SK-N-SH (cell line): ENCODE measurements at regions not wholly inside any gene's neighbourhood (a gene's known extent, or its start where the extent isn't known, plus 50 kb on each side); places are given as distances from the start of the nearest gene placed in this dataset.

Experiments used
- CTCF ChIA-PET: fragments of 300-600, 350-600 bp; formaldehyde crosslinking; extraction: SDS; loops from one replicate; lab custom pipeline; 2021; lab: Yijun Ruan, JAX
- POLR2A ChIA-PET: fragments of 350-600 bp; sonication (Branson Sonifier 250); formaldehyde crosslinking; extraction: SDS; loops from one replicate; lab custom pipeline; 2020; ENCODE audit warnings: antibody characterized with exemption, inconsistent platforms; lab: Yijun Ruan, JAX
- DNase-seq: peaks from one replicate; pipeline ENCODE4 v3.0.0; 2012
- H2AFZ ChIP-seq: fragments of 200-600 bp; sonication (generic); 2 replicates; pipeline ENCODE4 v1.8.1; 2016; ENCODE audit warnings: antibody characterized with exemption, mild to moderate bottlenecking, low read depth
- H3F3A ChIP-seq: fragments of 200-600 bp; sonication (generic); replicated peaks from 2 replicates; pipeline ENCODE3; 2016; ENCODE audit warnings: antibody characterized with exemption, mild to moderate bottlenecking; ENCODE audit not compliant: insufficient read depth
- H3K27ac ChIP-seq, 2 experiments: fragments of 200-500 bp in 1 of 2; fragments of 200-600 bp in 1 of 2; sonication (Bioruptor generic) in 1 of 2; sonication (generic), shearing (Covaris generic) in 1 of 2; 2 replicates each; pipeline versions ENCODE4 v1.5.1 to v1.6.1; 2014 to 2016; ENCODE audit warnings: low read depth in 2 of 2, inconsistent platforms in 1 of 2, low read length in 1 of 2, mild to moderate bottlenecking in 1 of 2, mixed read lengths in 1 of 2
- H3K27me3 ChIP-seq: fragments of 200-600 bp; sonication (generic), shearing (Covaris generic); 2 replicates; pipeline ENCODE4 v1.6.1; 2016; ENCODE audit warnings: mixed run types; ENCODE audit not compliant: insufficient read depth
- H3K36me3 ChIP-seq, 2 experiments: fragments of 200-500 bp in 1 of 2; fragments of 200-600 bp in 1 of 2; sonication (Bioruptor generic) in 1 of 2; sonication (generic) in 1 of 2; replicated peaks in 1 of 2; 2 replicates each; pipeline versions ENCODE3 to v1.5.1; 2014 to 2016; ENCODE audit warnings: low read length in 1 of 2, mild to moderate bottlenecking in 1 of 2; ENCODE audit not compliant: insufficient read depth in 2 of 2, control insufficient read depth in 1 of 2
- H3K4me1 ChIP-seq, 2 experiments: fragments of 200-500 bp in 1 of 2; fragments of 200-600 bp in 1 of 2; sonication (Bioruptor generic) in 1 of 2; sonication (generic), shearing (Covaris generic) in 1 of 2; 2 replicates each; pipeline versions ENCODE4 v1.5.1 to v1.6.1; 2014 to 2016; ENCODE audit warnings: low read depth in 1 of 2, low read length in 1 of 2, mixed run types in 1 of 2; ENCODE audit not compliant: insufficient read depth in 2 of 2, control insufficient read depth in 1 of 2
- H3K4me2 ChIP-seq: fragments of 200-600 bp; sonication (generic), shearing (Covaris generic); 2 replicates; pipeline ENCODE4 v1.6.1; 2017; ENCODE audit warnings: mixed run types
- H3K4me3 ChIP-seq, 2 experiments: fragments of 200-500 bp in 1 of 2; fragments of 200-600 bp in 1 of 2; sonication (Bioruptor generic) in 1 of 2; sonication (generic), shearing (Covaris generic) in 1 of 2; 2 replicates each; pipeline versions ENCODE4 v1.5.1 to v1.8.1; 2014 to 2016; ENCODE audit warnings: low read depth in 2 of 2, inconsistent platforms in 1 of 2, low read length in 1 of 2, mild to moderate bottlenecking in 1 of 2, mixed read lengths in 1 of 2, moderate library complexity in 1 of 2
- H3K79me2 ChIP-seq: fragments of 200-600 bp; sonication (generic); 2 replicates; pipeline ENCODE4 v1.8.1; 2017; ENCODE audit warnings: mild to moderate bottlenecking; ENCODE audit not compliant: insufficient read depth
- H3K9ac ChIP-seq: fragments of 200-600 bp; sonication (generic); 2 replicates; pipeline ENCODE4 v1.6.1; 2017; ENCODE audit warnings: mixed run types
- H3K9me2 ChIP-seq: fragments of 200-600 bp; sonication (generic); 2 replicates; pipeline ENCODE4 v1.6.1; 2017; ENCODE audit warnings: mixed run types
- H3K9me3 ChIP-seq: fragments of 200-600 bp; sonication (generic); 2 replicates; pipeline ENCODE4 v1.6.1; 2017; ENCODE audit warnings: mixed run types, mild to moderate bottlenecking, moderate library complexity
- H4K20me1 ChIP-seq: fragments of 200-600 bp; sonication (generic); 2 replicates; pipeline ENCODE4 v1.6.1; 2017; ENCODE audit warnings: mild to moderate bottlenecking, mixed run types; ENCODE audit not compliant: insufficient read depth
- ELF1 ChIP-seq: IDR thresholded peaks from 2 replicates; pipeline ENCODE4 v1.4.0; 2012
- EP300 ChIP-seq, 2 experiments: IDR thresholded peaks; 2 replicates each; pipeline versions ENCODE4 v1.4.0 to v1.6.1; 2012; ENCODE audit warnings: borderline replicate concordance in 1 of 2, low read depth in 1 of 2, low read length in 1 of 2
- FOSL2 ChIP-seq: IDR thresholded peaks from 2 replicates; pipeline ENCODE4 v1.4.0; 2012; ENCODE audit warnings: low read depth, mild to moderate bottlenecking, moderate library complexity, borderline replicate concordance
- FOXM1 ChIP-seq: IDR thresholded peaks from 2 replicates; pipeline ENCODE4 v1.4.0; 2012; ENCODE audit warnings: low read depth, mild to moderate bottlenecking
- GABPA ChIP-seq: IDR thresholded peaks from 2 replicates; pipeline ENCODE4 v1.4.0; 2012; ENCODE audit warnings: low read depth, mild to moderate bottlenecking
- GATA2 ChIP-seq: sonication (generic); formaldehyde crosslinking; IDR thresholded peaks from 2 replicates; pipeline ENCODE4 v1.5.0; 2020; ENCODE audit warnings: mild to moderate bottlenecking, missing genetic modification reagents
- JUND ChIP-seq: IDR thresholded peaks from 2 replicates; pipeline ENCODE4 v1.4.0; 2012
- MEF2A ChIP-seq: IDR thresholded peaks from 2 replicates; pipeline ENCODE4 v1.4.0; 2012; ENCODE audit warnings: low read depth, borderline replicate concordance
- POLR2AphosphoS5 ChIP-seq: IDR thresholded peaks from 2 replicates; pipeline ENCODE4 v1.6.1; 2012; ENCODE audit warnings: low read depth, low read length
- RAD21 ChIP-seq: IDR thresholded peaks from 2 replicates; pipeline ENCODE4 v1.6.1; 2012; ENCODE audit warnings: mild to moderate bottlenecking, low read length
- RCOR1 ChIP-seq: fragments of 150-350 bp; IDR thresholded peaks from 2 replicates; pipeline ENCODE4 v1.6.1; 2017; ENCODE audit warnings: antibody characterized with exemption, low read length
- RFX5 ChIP-seq: IDR thresholded peaks from 2 replicates; pipeline ENCODE4 v1.6.1; 2012; ENCODE audit warnings: mild to moderate bottlenecking, improper control_type of control experiment, low read length
- SMC3 ChIP-seq: IDR thresholded peaks from 2 replicates; pipeline ENCODE4 v1.6.1; 2012; ENCODE audit warnings: low read depth, low read length, improper control_type of control experiment
- YY1 ChIP-seq: IDR thresholded peaks from 2 replicates; pipeline ENCODE4 v1.4.0; 2012; ENCODE audit warnings: low read depth, mild to moderate bottlenecking
- WGBS: methylation state at CpG from one replicate; pipeline ENCODE4 v1.1.6; 2017; ENCODE audit warnings: low lambda C conversion rate; 5-methylcytosine and 5-hydroxymethylcytosine counted together
- TF ChIP-seq, protein P1 (sequence below): fragments of 150-350 bp; IDR thresholded peaks from 2 replicates; pipeline ENCODE4 v1.6.1; 2017; ENCODE audit warnings: antibody characterized with exemption, low read length, low read depth, borderline replicate concordance
- TF ChIP-seq, protein P2 (sequence below): IDR thresholded peaks from 2 replicates; pipeline ENCODE4 v1.4.0; 2012; ENCODE audit warnings: low read depth, borderline replicate concordance
- TF ChIP-seq, protein P3 (sequence below): IDR thresholded peaks from 2 replicates; pipeline ENCODE4 v1.6.1; 2012; ENCODE audit warnings: mild to moderate bottlenecking, low read depth, low read length, moderate library complexity

DNA sequence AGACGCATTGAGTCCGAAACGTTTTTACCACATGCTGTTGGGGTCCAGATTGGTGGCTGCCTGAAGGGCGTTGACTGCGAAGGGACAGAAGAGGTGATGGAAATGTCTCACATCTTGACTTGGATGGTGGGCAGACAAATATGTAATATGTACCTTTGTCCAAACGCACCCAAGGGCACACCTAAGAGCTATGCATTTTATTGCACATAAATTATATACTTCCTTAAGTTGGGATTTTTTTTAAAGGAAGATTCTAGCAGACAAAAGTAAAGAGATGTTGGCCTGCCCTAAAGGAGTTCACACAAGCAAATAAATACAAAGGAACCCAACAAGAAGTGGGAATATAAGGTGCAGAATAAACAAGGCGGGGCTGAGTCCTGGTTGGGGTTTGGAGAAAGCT lies 91.1 kb upstream of the TBL1X start (continued):
- TF ChIP-seq POLR2AphosphoS5, result no peak
- no peak for TF ChIP-seq RAD21
- no peak for TF ChIP-seq GABPA
- TF ChIP-seq EP300 (IDR thresholded peaks at IDR 0.05; ENCODE audit: borderline replicate concordance in 1 of 2, low read depth in 1 of 2, low read length in 1 of 2), result no peak
- TF ChIP-seq JUND, result no peak
- TF ChIP-seq ELF1, result no peak
- TF ChIP-seq, protein P1, sequence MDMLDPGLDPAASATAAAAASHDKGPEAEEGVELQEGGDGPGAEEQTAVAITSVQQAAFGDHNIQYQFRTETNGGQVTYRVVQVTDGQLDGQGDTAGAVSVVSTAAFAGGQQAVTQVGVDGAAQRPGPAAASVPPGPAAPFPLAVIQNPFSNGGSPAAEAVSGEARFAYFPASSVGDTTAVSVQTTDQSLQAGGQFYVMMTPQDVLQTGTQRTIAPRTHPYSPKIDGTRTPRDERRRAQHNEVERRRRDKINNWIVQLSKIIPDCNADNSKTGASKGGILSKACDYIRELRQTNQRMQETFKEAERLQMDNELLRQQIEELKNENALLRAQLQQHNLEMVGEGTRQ, result no peak
- TF ChIP-seq FOSL2, result no peak
- no peak for TF ChIP-seq RFX5
- no peak for TF ChIP-seq RCOR1
- TF ChIP-seq MEF2A, result no peak

DNA sequence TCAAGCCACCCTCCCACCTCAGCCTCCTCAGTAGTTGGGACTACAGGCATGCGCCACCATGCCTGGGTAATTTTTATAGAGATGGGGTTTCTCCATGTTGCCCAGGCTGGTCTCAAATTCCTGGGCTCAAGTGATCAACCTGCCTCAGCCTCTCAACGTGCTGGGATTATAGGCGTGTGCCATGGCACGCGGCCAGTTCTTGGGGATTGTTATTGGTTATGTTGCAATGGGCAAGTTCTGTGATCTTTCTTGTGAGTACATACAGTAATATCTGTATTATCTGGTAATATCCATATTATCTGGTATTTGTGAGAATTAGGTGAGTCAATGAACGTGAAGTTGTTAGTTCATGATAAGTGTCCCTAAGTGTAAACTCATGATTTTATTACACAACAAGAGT lies 90.3 kb upstream of the TBL1X start:
- CTCF ChIA-PET, result interaction anchor here (1.4 kb wide), 1 partner anchor 335 kb away, joined by 3 read pairs; no protein-coding TSS in a partner anchor
- Histone ChIP-seq H3K79me2 (no peaks in the 10 kb centered on the region), H4K20me1 (no peaks in the 10 kb centered on the region), H3K9ac (no peak overlapping the region), H3K4me1 (no peaks in the 10 kb centered on the region), H3K4me2 (no peak overlapping the region), H3K27me3 (no peaks in the 10 kb centered on the region), H2AFZ (no peak overlapping the region), H3K36me3 (no peaks in the 10 kb centered on the region), H3K9me2 (no peaks in the 10 kb centered on the region), H3K9me3 (no peaks in the 10 kb centered on the region), H3K27ac (no peak overlapping the region), H3K4me3 (no peak overlapping the region), H3F3A (no peaks in the 10 kb centered on the region)
- WGBS, result 37% methylated on average over 6 of the region's 6 CpGs
- DNase-seq, result no peak
- POLR2A ChIA-PET, result no interaction called here
- TF ChIP-seq YY1, result no peak
- TF ChIP-seq MEF2A, result no peak
- TF ChIP-seq SMC3, result no peak
- TF ChIP-seq FOXM1, result no peak
- TF ChIP-seq, protein P2, sequence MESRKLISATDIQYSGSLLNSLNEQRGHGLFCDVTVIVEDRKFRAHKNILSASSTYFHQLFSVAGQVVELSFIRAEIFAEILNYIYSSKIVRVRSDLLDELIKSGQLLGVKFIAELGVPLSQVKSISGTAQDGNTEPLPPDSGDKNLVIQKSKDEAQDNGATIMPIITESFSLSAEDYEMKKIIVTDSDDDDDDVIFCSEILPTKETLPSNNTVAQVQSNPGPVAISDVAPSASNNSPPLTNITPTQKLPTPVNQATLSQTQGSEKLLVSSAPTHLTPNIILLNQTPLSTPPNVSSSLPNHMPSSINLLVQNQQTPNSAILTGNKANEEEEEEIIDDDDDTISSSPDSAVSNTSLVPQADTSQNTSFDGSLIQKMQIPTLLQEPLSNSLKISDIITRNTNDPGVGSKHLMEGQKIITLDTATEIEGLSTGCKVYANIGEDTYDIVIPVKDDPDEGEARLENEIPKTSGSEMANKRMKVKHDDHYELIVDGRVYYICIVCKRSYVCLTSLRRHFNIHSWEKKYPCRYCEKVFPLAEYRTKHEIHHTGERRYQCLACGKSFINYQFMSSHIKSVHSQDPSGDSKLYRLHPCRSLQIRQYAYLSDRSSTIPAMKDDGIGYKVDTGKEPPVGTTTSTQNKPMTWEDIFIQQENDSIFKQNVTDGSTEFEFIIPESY, result no peak
- TF ChIP-seq, protein P3, sequence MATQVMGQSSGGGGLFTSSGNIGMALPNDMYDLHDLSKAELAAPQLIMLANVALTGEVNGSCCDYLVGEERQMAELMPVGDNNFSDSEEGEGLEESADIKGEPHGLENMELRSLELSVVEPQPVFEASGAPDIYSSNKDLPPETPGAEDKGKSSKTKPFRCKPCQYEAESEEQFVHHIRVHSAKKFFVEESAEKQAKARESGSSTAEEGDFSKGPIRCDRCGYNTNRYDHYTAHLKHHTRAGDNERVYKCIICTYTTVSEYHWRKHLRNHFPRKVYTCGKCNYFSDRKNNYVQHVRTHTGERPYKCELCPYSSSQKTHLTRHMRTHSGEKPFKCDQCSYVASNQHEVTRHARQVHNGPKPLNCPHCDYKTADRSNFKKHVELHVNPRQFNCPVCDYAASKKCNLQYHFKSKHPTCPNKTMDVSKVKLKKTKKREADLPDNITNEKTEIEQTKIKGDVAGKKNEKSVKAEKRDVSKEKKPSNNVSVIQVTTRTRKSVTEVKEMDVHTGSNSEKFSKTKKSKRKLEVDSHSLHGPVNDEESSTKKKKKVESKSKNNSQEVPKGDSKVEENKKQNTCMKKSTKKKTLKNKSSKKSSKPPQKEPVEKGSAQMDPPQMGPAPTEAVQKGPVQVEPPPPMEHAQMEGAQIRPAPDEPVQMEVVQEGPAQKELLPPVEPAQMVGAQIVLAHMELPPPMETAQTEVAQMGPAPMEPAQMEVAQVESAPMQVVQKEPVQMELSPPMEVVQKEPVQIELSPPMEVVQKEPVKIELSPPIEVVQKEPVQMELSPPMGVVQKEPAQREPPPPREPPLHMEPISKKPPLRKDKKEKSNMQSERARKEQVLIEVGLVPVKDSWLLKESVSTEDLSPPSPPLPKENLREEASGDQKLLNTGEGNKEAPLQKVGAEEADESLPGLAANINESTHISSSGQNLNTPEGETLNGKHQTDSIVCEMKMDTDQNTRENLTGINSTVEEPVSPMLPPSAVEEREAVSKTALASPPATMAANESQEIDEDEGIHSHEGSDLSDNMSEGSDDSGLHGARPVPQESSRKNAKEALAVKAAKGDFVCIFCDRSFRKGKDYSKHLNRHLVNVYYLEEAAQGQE, result no peak
- TF ChIP-seq POLR2AphosphoS5, result no peak
- no peak for TF ChIP-seq EP300 (IDR thresholded peaks at IDR 0.05; ENCODE audit: borderline replicate concordance in 1 of 2, low read depth in 1 of 2, low read length in 1 of 2)
- no peak for TF ChIP-seq GATA2 (CRISPR knock-in tag)
